ENCODE measurements at regions not wholly inside any gene's neighbourhood (a gene's known extent, or its start where the extent isn't known, plus 50 kb on each side); places are given as distances from the start of the nearest gene placed in this dataset.

GRCh38 chr2:183798535-183798934, 674.3 kb downstream of the NUP35 start:
- DNase-seq (ENCODE audit: low spot score) = no peak
- in situ Hi-C loops (cut with MboI; ENCODE audit: low pct_unique_long_range_greater_than_20kb, low sequenced_read_pairs, unreplicated experiment) = no loop called here
- TF ChIP-seq CTCF (IDR thresholded peaks at IDR 0.05; ENCODE audit: extremely low read depth, insufficient read depth, missing control alignments) = no peak

GRCh38 chr2:183799761-183800160, 675.5 kb downstream of the NUP35 start:
- in situ Hi-C loops (cut with MboI; ENCODE audit: low pct_unique_long_range_greater_than_20kb, low sequenced_read_pairs, unreplicated experiment) = no loop called here
- DNase-seq (ENCODE audit: low spot score) = no peak

GRCh38 chr2:183803596-183803995, 679.4 kb downstream of the NUP35 start:
- in situ Hi-C loops (cut with MboI; ENCODE audit: low pct_unique_long_range_greater_than_20kb, low sequenced_read_pairs, unreplicated experiment) = no loop called here
- no peak for TF ChIP-seq CTCF (IDR thresholded peaks at IDR 0.05; ENCODE audit: extremely low read depth, insufficient read depth, missing control alignments)
- no peak for DNase-seq (ENCODE audit: low spot score)

More at GRCh38 chr2:183799761-183800160, 675.5 kb downstream of the NUP35 start:
- TF ChIP-seq CTCF (IDR thresholded peaks at IDR 0.05; ENCODE audit: extremely low read depth, insufficient read depth, missing control alignments) = no peak

- TF ChIP-seq CTCF (IDR thresholded peaks at IDR 0.05; ENCODE audit: extremely low read depth, insufficient read depth, missing control alignments) = no peak
- in situ Hi-C loops (cut with MboI; ENCODE audit: low pct_unique_long_range_greater_than_20kb, low sequenced_read_pairs, unreplicated experiment) = no loop called here
- DNase-seq (ENCODE audit: low spot score) = no peak
These were observed 683.6 kb downstream of the NUP35 start for GRCh38 chr2:183807870-183808269.

GRCh38 chr2:183809404-183809803, 685.2 kb downstream of the NUP35 start:
- in situ Hi-C loops (cut with MboI; ENCODE audit: low pct_unique_long_range_greater_than_20kb, low sequenced_read_pairs, unreplicated experiment) = no loop called here
- DNase-seq (ENCODE audit: low spot score) = no peak
- TF ChIP-seq CTCF (IDR thresholded peaks at IDR 0.05; ENCODE audit: extremely low read depth, insufficient read depth, missing control alignments) = no peak

GRCh38 chr2:183811281-183811680, 687.0 kb downstream of the NUP35 start:
- TF ChIP-seq CTCF (IDR thresholded peaks at IDR 0.05; ENCODE audit: extremely low read depth, insufficient read depth, missing control alignments) = no peak
- in situ Hi-C loops (cut with MboI; ENCODE audit: low pct_unique_long_range_greater_than_20kb, low sequenced_read_pairs, unreplicated experiment) = no loop called here
- DNase-seq (ENCODE audit: low spot score) = no peak

- in situ Hi-C loops (cut with MboI; ENCODE audit: low pct_unique_long_range_greater_than_20kb, low sequenced_read_pairs, unreplicated experiment) = no loop called here
- DNase-seq (ENCODE audit: low spot score) = no peak
- no peak for TF ChIP-seq CTCF (IDR thresholded peaks at IDR 0.05; ENCODE audit: extremely low read depth, insufficient read depth, missing control alignments)
These were observed 687.8 kb downstream of the NUP35 start for GRCh38 chr2:183812091-183812490.
